ENCODE measurements at regions not wholly inside any gene's neighbourhood (a gene's known extent, or its start where the extent isn't known, plus 50 kb on each side); places are given as distances from the start of the nearest gene placed in this dataset.
"Not testable (repeated sequence)": the region's sequence is repeated elsewhere in the genome, so short reads cannot be mapped to it uniquely, and the experiment has no call there.

DNA sequence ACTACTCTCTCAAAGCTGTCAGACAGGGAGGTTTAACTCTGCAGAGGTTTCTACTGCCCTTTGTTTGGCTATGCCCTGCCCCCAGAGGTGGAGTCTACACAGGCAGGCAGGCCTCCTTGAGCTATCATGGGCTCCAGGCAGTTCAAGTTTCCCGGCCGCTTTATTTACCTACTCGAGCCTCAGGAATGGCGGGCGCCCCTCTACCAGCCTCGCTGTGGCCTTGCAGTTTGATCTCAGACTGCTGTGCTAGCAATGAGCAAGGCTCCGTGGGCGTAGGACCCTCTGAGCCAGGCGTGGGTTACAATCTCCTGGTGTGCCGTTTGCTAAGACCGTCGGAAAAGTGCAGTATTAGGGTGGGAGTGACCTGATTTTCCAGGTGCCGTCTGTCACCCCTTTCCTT lies 124.3 kb downstream of the PTCHD1 start:
- DNase-seq: not testable (repeated sequence)

- DNase-seq: no peak
Measured at GRCh38 chrX:23465105-23465791, 130.6 kb downstream of the PTCHD1 start.

DNA sequence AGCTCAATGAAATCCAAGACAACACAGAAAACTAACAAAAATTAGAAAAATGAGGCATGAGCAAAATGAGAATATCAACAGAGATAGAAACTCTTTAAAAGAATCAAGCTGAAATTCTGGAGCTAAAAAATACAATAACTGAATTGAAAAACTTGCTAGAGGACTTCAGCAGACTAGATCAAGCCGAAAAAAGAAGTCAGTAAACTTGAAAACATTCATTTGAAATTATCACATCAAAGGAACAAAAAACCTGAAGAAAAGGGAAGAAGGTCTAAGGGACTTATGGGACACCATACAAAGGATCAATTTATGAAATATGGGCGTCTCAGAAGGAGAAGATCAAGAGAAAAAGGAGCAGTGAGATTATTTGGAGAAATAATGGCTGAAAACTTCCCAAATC lies 131.3 kb downstream of the PTCHD1 start:
- DNase-seq: no peak

DNA sequence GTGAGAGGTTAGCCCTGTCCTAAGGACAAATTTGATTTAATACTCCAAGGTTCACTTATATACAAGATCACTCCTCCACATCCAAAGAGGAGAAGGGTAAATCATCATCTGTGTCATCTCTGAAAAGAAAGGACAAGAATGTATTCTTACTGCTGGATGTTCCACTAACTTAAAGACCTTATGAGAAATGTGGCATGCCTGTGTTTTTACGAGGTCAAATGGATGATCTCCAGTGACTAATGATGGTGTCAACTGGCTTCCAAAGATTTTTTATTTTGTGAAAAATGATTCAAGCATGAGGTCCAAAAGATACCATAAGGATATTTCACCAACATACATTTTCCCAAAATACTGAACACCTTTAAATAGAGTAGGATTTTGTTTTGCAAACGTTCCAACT lies 143.4 kb downstream of the PTCHD1 start:
- DNase-seq: no peak

DNA sequence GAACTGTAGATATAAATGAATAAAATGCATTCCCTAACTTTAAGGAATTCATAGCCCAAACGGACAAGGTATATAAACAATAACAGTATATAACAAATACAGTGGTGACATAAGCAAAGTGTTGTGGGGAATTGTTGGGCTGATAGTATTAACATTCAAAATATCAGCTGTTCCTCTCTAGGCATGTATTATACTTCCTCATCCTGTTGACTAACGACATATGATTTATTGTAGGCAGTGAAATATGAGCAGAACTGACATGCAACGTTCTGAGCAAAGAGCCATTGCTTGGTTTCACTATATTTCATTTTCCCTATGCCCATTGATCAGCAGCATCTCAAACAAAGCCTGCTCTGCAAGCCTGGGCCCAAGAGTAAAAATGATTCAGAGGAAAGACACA lies 143.9 kb downstream of the PTCHD1 start:
- no peak for DNase-seq

- no peak for DNase-seq
Measured at GRCh38 chrX:23482561-23482960, 147.9 kb downstream of the PTCHD1 start.

DNA sequence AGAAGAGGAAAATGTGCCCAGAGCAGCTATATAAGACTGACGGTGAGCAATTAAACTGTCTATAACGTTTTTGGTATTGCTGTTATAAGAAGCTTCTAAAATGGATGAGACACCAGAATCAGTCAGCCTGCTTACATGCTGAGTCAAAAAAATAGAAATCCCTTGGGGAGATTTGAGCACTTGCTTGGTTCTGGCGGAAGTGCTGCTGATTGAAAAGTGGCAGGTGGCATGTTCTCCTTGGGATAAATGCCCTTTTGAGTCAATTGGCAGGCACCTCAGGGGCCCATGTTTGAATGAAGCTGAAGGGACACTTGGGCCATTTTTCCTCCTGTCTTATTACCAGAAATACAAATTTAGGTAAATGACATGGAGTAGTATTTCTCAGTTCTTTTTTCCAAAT lies 148.7 kb downstream of the PTCHD1 start:
- DNase-seq: peak; percentile 7

DNA sequence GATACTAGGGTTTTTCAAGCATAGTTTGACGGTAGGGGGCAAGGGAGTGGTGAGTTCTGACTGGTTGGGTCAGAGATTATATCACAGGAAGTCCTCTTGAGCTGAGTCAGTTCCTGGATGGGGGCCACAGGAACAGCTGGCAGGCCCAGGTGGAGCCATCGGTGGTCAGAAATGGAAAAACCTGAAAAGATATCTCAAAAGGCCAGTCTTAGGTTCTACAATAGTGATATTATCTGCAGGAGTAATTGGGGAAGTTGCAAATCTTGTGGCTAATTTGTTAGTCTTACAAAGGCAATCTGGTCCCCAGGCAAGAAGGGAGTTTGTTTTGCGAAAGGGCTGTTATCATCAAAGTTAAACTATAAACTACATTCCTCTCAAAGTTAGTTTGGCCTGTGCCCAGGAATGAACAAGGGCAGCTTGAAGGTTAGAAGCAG lies 159.3 kb downstream of the PTCHD1 start:
- DNase-seq: no peak

DNA sequence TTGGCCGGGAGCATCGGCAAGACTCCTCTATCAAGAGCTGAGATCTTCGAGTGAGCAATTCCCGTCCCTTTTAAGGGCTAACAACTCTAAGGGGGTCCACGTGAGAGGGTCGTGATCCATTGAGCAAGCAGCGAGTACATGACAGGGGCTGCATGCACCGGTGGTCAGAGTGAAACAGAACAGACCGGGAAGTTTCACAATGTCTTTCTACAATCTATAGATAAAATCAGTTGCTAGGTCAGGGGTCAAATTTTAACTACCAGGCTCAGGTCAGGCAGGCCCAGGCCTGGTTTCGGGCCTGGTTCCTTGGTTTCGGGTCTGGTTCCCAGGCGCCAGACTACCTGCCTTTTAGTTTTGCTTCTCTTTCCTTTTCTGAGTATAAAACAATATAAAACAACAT lies 160.1 kb downstream of the PTCHD1 start:
- DNase-seq: no peak

GRCh38 chrX:23497919-23498318 lies 163.3 kb downstream of the PTCHD1 start:
- DNase-seq: no peak

DNA sequence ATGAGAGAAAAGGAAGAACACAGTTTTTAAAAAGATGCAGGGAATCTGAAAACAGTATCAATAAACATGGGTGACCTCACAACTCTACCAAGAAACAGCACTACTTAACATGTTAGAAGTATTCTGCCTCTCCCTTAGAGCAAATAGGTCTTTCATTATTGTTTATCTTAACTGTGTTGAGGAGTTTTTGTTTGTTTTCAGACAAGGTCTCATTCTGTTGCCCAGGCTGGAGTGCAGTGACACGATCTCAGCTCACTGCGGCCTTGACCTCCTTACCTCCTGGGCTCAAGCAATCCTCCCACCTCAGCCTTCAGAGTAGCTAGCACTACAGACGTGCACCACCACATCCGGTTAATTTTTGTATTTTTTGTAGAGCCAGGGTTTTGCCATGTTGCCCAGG lies 165.3 kb upstream of the PRDX4 start:
- DNase-seq: no peak

- peak; percentile 3 for DNase-seq
Measured at GRCh38 chrX:23503835-23504539, 163.3 kb upstream of the PRDX4 start.

GRCh38 chrX:23504540-23504884 lies 162.8 kb upstream of the PRDX4 start:
- DNase-seq: no peak

GRCh38 chrX:23504895-23505294 lies 162.4 kb upstream of the PRDX4 start:
- no peak for DNase-seq

DNA sequence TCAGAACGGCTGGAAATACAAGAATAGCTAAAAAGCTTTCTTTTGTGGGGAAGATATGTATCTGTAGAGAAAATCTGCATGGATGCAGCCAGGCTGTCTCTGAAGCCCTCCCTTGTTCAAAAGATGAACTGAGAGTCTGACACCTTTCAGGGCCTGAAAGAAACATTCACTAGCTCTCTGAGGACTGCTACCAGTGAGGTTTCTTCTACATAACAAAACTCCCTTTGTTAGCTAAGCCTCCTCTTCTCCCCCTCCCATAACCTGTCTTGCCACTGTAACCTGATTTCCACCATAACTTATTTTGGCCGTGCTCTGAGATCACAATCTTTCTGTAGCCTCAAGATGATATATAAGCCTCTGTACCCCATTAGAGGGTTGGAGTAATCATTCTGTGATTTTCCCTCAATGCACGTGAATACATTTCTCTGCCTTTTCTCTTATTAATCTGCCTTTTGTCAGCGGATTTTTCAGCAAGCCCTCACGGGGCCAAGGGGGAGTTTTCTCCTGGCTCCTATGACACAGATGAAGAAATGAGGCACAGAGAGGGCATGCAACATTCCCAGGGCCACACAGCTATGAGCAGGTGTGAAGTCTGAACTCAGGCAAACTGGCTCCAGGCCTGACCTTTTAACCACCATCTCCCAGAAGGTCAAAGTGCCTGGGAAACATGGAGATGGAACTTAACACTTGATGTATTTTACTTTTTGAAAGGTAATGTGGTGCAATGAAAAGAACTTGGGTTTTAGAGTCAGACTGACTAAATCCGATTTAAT lies 161.6 kb upstream of the PRDX4 start:
- no peak for DNase-seq

- DNase-seq: no peak
Measured at GRCh38 chrX:23509256-23509655, 158.0 kb upstream of the PRDX4 start.

- DNase-seq: peak; percentile 38
Measured at GRCh38 chrX:23511793-23512192, 155.5 kb upstream of the PRDX4 start.

- DNase-seq: no peak
Measured at GRCh38 chrX:23513121-23513520, 154.2 kb upstream of the PRDX4 start.

DNA sequence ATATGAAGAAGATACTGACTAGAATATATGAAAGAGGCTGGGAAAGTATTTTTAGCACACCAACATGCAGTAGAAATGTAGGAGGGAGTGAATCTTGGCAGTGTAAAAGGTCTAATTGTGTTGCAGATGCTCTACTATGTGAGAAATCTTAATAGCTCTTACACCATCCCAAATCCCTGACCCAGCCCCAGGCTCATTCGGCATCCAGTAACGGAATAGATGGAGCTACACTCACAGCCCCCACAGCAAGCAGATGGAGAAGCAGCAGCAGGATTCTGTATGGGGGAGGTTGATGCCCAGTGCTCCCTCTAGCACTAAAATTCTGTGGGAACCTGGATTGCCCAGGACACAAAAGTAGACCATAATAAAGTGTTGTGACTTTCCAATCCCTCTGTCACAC lies 153.2 kb upstream of the PRDX4 start:
- DNase-seq: no peak

DNA sequence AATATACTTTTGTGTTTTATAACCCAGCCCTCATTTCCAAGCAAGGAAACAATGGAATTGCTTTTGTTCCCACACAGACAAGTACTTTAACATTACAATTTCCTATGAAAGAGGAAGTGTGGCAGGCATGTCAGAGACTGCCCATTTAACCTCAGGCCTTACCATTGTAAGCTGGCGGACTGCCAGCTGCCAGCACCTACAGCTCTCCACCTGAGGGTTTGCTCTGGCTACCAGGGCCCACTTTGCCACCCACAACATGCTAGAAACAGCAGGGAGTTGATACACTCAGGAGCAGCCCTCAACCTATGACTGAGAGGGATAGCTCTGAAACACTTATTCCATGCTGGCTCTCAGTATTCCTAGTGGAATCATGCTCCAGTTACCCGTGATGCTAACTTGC lies 152.3 kb upstream of the PRDX4 start:
- DNase-seq: no peak

DNA sequence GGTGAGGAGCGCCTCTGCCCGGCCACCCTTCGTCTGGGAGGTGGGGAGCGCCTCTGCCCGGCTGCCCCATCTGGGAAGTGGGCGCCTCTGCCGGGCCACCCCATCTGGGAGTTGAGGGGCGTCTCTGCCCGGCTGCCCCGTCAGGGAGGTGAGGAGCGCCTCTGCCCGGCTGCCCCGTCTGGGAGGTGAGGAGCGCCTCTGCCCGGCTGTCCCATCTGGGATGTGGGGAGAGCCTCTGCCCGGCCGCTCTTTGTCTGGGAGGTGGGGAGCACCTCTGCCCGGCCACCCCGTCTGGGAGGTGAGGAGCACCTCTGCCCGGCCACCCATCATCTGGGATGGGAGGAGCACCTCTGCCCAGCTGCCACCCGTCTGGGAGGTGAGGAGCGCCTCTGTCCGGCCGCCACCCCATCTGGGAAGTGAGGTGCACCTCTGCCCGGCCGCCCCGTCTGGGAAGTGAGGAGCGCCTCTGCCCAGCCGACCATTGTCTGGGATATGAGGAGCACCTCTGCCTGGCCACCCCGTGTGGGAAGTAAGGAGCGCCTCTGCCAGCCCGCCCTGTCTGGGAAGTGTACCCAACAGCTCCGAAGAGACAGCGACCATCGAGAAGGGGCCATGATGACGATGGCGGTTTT lies 144.2 kb upstream of the PRDX4 start:
- not testable (repeated sequence) for DNase-seq

DNA sequence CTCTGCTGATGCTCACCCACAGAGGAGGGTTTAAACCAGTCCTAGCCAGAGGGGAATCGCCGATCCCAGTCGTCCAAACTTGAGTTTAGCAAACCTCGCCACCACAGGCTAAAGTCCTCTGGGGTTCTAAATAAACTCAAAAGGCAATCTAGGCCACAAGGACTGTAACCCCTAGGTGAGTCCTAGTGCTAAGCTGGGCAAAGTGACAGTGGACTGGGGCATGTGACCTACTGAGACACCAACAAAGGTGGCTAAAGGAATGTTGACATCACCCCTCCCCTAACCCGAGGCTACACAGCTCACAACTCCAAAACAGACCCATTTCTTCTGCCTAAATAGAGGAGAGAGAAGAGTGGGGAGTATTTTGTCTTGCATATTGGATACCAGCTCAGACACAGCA lies 142.8 kb upstream of the PRDX4 start:
- no peak for DNase-seq

DNA sequence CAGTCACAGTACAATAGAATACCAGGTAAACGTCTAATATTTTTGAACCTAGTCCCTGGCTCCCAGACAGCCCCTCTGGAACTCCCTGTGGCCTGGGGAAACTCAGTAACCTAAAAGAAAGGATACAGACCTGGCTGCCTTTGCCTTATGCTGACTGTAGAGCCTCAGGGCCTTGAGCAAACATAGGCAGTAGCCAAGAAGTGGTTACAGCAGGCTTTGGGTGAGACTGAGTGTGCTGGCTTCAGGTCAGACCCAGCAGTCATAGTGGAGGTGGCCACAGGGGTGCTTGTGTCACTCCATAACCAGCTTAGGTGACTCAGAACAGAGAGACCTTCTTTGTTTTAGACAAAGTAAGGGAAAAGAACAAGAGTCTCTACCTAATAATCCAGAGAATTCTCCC lies 141.8 kb upstream of the PRDX4 start:
- no peak for DNase-seq

DNA sequence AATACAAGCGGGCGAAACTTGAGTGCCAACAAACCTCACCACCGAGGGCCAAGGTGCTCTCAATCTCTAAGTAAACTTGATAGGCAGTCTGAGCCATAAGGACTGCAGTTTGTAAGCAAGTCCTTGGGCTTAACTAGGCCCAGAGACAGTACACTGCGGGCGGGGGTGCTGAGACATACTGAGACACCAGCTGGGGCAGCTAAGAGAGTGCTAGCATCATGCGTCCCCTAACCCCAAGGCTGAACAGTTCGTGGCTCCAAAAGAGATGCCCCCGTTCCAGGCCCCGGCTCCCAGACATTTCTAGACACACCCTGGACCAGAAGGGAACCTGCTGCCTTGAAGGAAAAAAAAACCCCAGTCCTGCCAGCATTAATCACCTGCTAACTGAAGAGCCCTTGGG lies 126.8 kb upstream of the PRDX4 start:
- no peak for DNase-seq

All from eye (tissue), 1 donor.